Activated CD4-positive, alpha-beta memory T cell treated with anti-CD3 and anti-CD28 coated beads, Interleukin-2, amount 10 ng/mL, durations not matched to agents 7 days and 5 days (primary cell): ENCODE measurements at regions not wholly inside any gene's neighbourhood (a gene's known extent, or its start where the extent isn't known, plus 50 kb on each side); places are given as distances from the start of the nearest gene placed in this dataset.

Source experiments
- CTCF ChIA-PET: fragments of 350-600 bp; sonication (Branson Sonifier 250); formaldehyde crosslinking; loops from one replicate; lab custom pipeline; 2021; ENCODE audit warnings: antibody characterized with exemption, inconsistent platforms; lab: Charles Lee
- POLR2A ChIA-PET: fragments of 350-600 bp; sonication (Branson Sonifier 250); formaldehyde crosslinking; loops from one replicate; lab custom pipeline; 2021; ENCODE audit warnings: antibody characterized with exemption; lab: Charles Lee
- DNase-seq: peaks from one replicate; pipeline ENCODE4 v3.0.0-alpha.2; 2020
- H3K27ac Mint-ChIP-seq: one replicate; pipeline ENCODE4 v1.8.0; 2021; ENCODE audit warnings: mild to moderate bottlenecking, mixed read lengths
- H3K27me3 Mint-ChIP-seq: one replicate; pipeline ENCODE4 v1.8.0; 2021; ENCODE audit warnings: mixed read lengths
- H3K36me3 Mint-ChIP-seq: one replicate; pipeline ENCODE4 v1.8.0; 2021; ENCODE audit warnings: low read depth, mixed read lengths
- H3K4me1 Mint-ChIP-seq: one replicate; pipeline ENCODE4 v1.8.0; 2021; ENCODE audit warnings: mixed read lengths
- H3K4me3 Mint-ChIP-seq: one replicate; pipeline ENCODE4 v1.8.0; 2021; ENCODE audit warnings: mild to moderate bottlenecking, mixed read lengths
- H3K9me3 Mint-ChIP-seq: one replicate; pipeline ENCODE4 v1.8.0; 2021; ENCODE audit warnings: mixed read lengths

GRCh38 chr3:23656199-23656598 lies 149.6 kb upstream of the UBE2E1 start:
- H3K4me3 Mint-ChIP-seq = no peak overlapping the region
- H3K36me3 Mint-ChIP-seq = no peaks in the 10 kb centered on the region
- H3K4me1 Mint-ChIP-seq = peaks cover 1% of the 10 kb centered on the region
- H3K9me3 Mint-ChIP-seq = peaks cover 4% of the 10 kb centered on the region
- no peak overlapping the region for H3K27ac Mint-ChIP-seq
- H3K27me3 Mint-ChIP-seq = no peaks in the 10 kb centered on the region
- ChIA-PET CTCF (no interaction called here), POLR2A (no interaction called here)
- DNase-seq = no peak

- H3K9me3 Mint-ChIP-seq = peaks cover 4% of the 10 kb centered on the region
- no peaks in the 10 kb centered on the region for H3K36me3 Mint-ChIP-seq
- DNase-seq = no peak
- POLR2A ChIA-PET = no interaction called here
- H3K27ac Mint-ChIP-seq = no peak overlapping the region
- no peak overlapping the region for H3K4me3 Mint-ChIP-seq
- CTCF ChIA-PET = no interaction called here
- peaks cover 2% of the 10 kb centered on the region for H3K27me3 Mint-ChIP-seq
- H3K4me1 Mint-ChIP-seq = peaks cover 1% of the 10 kb centered on the region
These were observed 148.9 kb upstream of the UBE2E1 start for GRCh38 chr3:23656821-23657220.

DNA sequence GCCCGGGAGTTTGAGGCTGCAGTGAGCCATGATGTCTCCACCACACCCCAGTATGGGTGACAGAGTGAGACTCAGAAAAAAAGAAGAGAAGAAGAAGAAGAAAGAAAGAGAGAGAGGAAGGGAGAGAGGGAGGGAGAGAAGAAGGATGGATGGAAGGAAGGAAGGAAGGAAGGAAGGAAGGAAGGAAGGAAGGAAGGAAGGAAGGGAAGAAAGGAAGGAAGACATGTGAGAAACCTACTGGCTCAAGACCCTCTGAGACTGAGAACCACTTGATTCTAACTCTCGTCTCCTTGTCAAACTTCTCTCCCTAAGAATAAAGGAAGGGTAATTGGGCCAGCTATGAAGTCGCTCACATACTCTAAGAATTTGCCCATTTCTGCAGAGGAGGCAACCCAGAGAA lies 148.1 kb upstream of the UBE2E1 start:
- no peak overlapping the region for H3K27ac Mint-ChIP-seq
- no peak for DNase-seq
- no peaks in the 10 kb centered on the region for H3K36me3 Mint-ChIP-seq
- ChIA-PET POLR2A (no interaction called here), CTCF (no interaction called here)
- no peak overlapping the region for H3K4me3 Mint-ChIP-seq
- peaks cover 4% of the 10 kb centered on the region for H3K9me3 Mint-ChIP-seq
- peaks cover 6% of the 10 kb centered on the region for H3K27me3 Mint-ChIP-seq
- peaks cover 1% of the 10 kb centered on the region for H3K4me1 Mint-ChIP-seq

- H3K9me3 Mint-ChIP-seq = peaks cover 4% of the 10 kb centered on the region
- no peaks in the 10 kb centered on the region for H3K4me1 Mint-ChIP-seq
- no peak overlapping the region for H3K27ac Mint-ChIP-seq
- POLR2A ChIA-PET = no interaction called here
- H3K27me3 Mint-ChIP-seq = peaks cover 6% of the 10 kb centered on the region
- CTCF ChIA-PET = interaction anchor here (0.5 kb wide), 1 partner anchor 1222 kb away, joined by 4 read pairs; no protein-coding TSS in a partner anchor
- no peaks in the 10 kb centered on the region for H3K36me3 Mint-ChIP-seq
- no peak overlapping the region for H3K4me3 Mint-ChIP-seq
- DNase-seq = no peak
These were observed 146.5 kb upstream of the UBE2E1 start for GRCh38 chr3:23659274-23659673.

- peaks cover 6% of the 10 kb centered on the region for H3K27me3 Mint-ChIP-seq
- no peak overlapping the region for H3K4me3 Mint-ChIP-seq
- no peak for DNase-seq
- H3K27ac Mint-ChIP-seq = no peak overlapping the region
- CTCF ChIA-PET = no interaction called here
- POLR2A ChIA-PET = interaction anchor here (1.3 kb wide), 1 partner anchor 11 kb away, joined by 3 read pairs; no protein-coding TSS in a partner anchor
- peaks cover 4% of the 10 kb centered on the region for H3K9me3 Mint-ChIP-seq
- H3K4me1 Mint-ChIP-seq = no peaks in the 10 kb centered on the region
- H3K36me3 Mint-ChIP-seq = no peaks in the 10 kb centered on the region
These were observed 145.8 kb upstream of the UBE2E1 start for GRCh38 chr3:23659840-23660430.

GRCh38 chr3:23662079-23662617 lies 143.6 kb upstream of the UBE2E1 start:
- peaks cover 6% of the 10 kb centered on the region for H3K27me3 Mint-ChIP-seq
- ChIA-PET CTCF (no interaction called here), POLR2A (no interaction called here)
- no peak for DNase-seq
- H3K36me3 Mint-ChIP-seq = no peaks in the 10 kb centered on the region
- no peaks in the 10 kb centered on the region for H3K9me3 Mint-ChIP-seq
- no peaks in the 10 kb centered on the region for H3K4me1 Mint-ChIP-seq
- H3K4me3 Mint-ChIP-seq = no peak overlapping the region
- no peak overlapping the region for H3K27ac Mint-ChIP-seq

GRCh38 chr3:23663246-23663645 lies 142.5 kb upstream of the UBE2E1 start:
- H3K4me3 Mint-ChIP-seq = no peak overlapping the region
- no peak overlapping the region for H3K27ac Mint-ChIP-seq
- POLR2A ChIA-PET = interaction anchor here (0.7 kb wide), 1 partner anchor 51 kb away, joined by 3 read pairs; no protein-coding TSS in a partner anchor
- H3K9me3 Mint-ChIP-seq = no peaks in the 10 kb centered on the region
- no peaks in the 10 kb centered on the region for H3K36me3 Mint-ChIP-seq
- CTCF ChIA-PET = interaction anchor here (0.5 to 0.7 kb wide), 2 partner anchors 11 to 230 kb away, joined by 3 to 4 read pairs; no protein-coding TSS in a partner anchor
- no peak for DNase-seq
- H3K4me1 Mint-ChIP-seq = no peaks in the 10 kb centered on the region
- H3K27me3 Mint-ChIP-seq = peaks cover 6% of the 10 kb centered on the region

DNA sequence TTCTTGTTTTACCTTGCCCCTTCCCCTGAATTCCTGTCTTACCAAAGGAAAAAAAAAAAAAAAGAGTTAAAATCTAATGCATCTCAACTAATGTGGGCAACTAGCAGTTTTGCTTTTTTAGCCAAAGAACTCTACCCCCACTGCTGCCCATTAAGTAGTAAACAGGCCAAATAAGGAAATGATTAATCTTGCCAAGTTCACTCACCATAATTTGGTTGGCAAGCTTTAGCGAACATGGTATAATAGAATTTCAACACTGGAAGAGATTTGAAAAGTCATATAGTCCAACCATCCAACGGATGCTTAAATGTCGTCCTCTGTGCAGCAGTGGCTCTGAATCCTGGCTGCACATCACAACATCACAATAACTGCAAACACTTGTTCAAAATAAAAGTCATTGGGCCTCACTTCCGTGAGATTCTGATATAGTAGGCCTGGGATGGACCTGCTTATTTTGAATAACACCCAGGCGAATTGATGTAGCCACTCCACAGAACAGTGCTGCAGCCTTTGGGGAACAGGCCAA lies 142.0 kb upstream of the UBE2E1 start:
- H3K36me3 Mint-ChIP-seq = no peaks in the 10 kb centered on the region
- POLR2A ChIA-PET = no interaction called here
- no peak overlapping the region for H3K4me3 Mint-ChIP-seq
- no peaks in the 10 kb centered on the region for H3K4me1 Mint-ChIP-seq
- peaks cover 6% of the 10 kb centered on the region for H3K27me3 Mint-ChIP-seq
- H3K27ac Mint-ChIP-seq = no peak overlapping the region
- CTCF ChIA-PET = interaction anchor here (0.5 to 0.7 kb wide), 2 partner anchors 11 to 231 kb away, joined by 3 to 4 read pairs; no protein-coding TSS in a partner anchor
- no peaks in the 10 kb centered on the region for H3K9me3 Mint-ChIP-seq
- DNase-seq = no peak

DNA sequence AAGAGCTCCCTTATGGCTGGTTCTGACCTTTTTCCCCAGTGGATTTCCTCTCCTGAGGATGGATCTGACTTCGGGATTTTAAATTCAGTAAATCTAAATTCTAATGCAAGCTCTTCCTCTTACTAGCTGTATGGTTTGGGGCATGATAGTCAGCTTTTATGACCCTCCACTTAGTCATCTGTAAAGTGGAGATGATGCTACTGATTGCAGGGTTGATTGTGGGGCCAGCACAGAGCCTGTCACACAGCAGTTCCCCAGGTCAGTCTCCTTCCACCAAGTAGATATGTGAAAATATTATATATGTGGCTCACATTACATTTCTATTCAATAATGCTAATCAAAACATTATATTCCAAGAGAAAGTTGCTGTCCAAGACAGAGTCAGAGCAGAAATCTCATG lies 141.3 kb upstream of the UBE2E1 start:
- peaks cover 8% of the 10 kb centered on the region for H3K27me3 Mint-ChIP-seq
- no peaks in the 10 kb centered on the region for H3K9me3 Mint-ChIP-seq
- no peak overlapping the region for H3K4me3 Mint-ChIP-seq
- CTCF ChIA-PET = no interaction called here
- no peaks in the 10 kb centered on the region for H3K36me3 Mint-ChIP-seq
- POLR2A ChIA-PET = no interaction called here
- H3K27ac Mint-ChIP-seq = no peak overlapping the region
- no peak for DNase-seq
- H3K4me1 Mint-ChIP-seq = no peaks in the 10 kb centered on the region

- ChIA-PET POLR2A (no interaction called here), CTCF (no interaction called here)
- H3K27ac Mint-ChIP-seq = no peak overlapping the region
- no peak for DNase-seq
- peaks cover 9% of the 10 kb centered on the region for H3K27me3 Mint-ChIP-seq
- no peaks in the 10 kb centered on the region for H3K4me1 Mint-ChIP-seq
- H3K36me3 Mint-ChIP-seq = no peaks in the 10 kb centered on the region
- no peaks in the 10 kb centered on the region for H3K9me3 Mint-ChIP-seq
- H3K4me3 Mint-ChIP-seq = no peak overlapping the region
These were observed 140.0 kb upstream of the UBE2E1 start for GRCh38 chr3:23665741-23666140.

DNA sequence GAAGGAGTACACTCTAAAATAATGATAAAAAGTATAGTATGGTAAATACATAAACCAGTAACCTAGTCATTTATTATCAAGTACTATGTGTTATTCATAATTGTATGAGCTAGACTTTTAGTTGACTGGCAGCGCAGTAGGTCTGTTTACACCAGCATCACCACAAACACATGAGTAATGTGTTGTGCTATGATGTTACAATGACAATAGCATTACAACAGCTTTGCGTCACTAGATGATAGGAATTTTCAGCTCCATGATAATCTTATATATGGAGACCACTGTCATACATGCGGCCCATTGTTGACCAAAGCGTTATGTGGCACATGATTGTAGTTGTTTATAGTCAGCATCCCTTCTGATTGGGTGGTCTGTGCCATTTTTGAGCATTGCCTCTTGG lies 138.9 kb upstream of the UBE2E1 start:
- Mint-ChIP-seq H3K36me3 (no peaks in the 10 kb centered on the region), H3K4me1 (no peaks in the 10 kb centered on the region), H3K4me3 (no peak overlapping the region), H3K27me3 (peaks cover 7% of the 10 kb centered on the region), H3K9me3 (no peaks in the 10 kb centered on the region), H3K27ac (no peak overlapping the region)
- DNase-seq = no peak
- POLR2A ChIA-PET = no interaction called here
- CTCF ChIA-PET = no interaction called here

DNA sequence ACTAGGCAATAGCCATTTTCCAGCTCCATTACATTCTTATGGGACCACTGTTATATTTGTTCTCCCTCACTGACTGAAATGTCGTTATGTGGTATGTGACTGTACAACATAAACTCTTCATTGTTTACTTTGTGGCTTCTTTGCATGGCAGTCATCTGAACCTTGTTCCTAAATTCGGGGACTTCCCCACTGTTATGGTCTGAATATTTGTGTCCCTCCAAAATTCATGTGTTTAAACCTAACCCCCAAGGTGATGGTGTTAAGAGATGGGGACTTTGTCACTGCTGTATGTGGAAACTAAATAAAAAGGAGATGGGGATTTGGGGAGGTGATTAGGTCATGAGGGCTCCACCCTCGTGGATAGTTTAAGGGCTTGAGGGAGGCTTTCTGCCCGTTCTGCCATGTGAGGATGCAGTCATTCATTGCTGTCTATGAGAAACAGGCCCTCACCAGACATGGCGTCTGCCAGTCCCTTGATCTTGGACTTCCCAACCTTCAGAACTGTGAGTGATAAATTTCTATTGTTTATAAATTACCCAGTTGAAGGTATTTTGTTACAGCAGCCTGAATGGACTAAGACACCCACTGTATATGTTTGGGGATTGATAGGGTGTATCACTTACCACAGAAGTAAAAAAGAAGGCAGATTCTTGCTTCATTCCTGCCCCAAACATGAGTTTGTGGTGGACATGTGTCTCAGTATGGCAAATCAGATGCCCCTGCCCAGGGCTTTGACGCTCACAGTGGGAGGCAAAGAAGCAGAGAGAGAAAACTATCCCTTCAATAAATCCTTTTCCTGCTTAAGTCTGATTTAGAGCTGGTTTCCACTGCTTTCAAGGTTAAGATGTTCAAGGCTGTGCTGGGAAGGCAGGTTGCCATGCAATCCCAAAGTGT lies 138.0 kb upstream of the UBE2E1 start:
- no peak for DNase-seq
- ChIA-PET POLR2A (no interaction called here), CTCF (no interaction called here)
- H3K4me1 Mint-ChIP-seq = no peaks in the 10 kb centered on the region
- H3K36me3 Mint-ChIP-seq = no peaks in the 10 kb centered on the region
- peaks cover 6% of the 10 kb centered on the region for H3K27me3 Mint-ChIP-seq
- H3K4me3 Mint-ChIP-seq = no peak overlapping the region
- H3K9me3 Mint-ChIP-seq = no peaks in the 10 kb centered on the region
- H3K27ac Mint-ChIP-seq = no peak overlapping the region

GRCh38 chr3:23668430-23668904 lies 137.3 kb upstream of the UBE2E1 start:
- H3K4me3 Mint-ChIP-seq = no peak overlapping the region
- CTCF ChIA-PET = no interaction called here
- peaks cover 10% of the 10 kb centered on the region for H3K27me3 Mint-ChIP-seq
- no peaks in the 10 kb centered on the region for H3K9me3 Mint-ChIP-seq
- H3K4me1 Mint-ChIP-seq = no peaks in the 10 kb centered on the region
- no peak for DNase-seq
- H3K36me3 Mint-ChIP-seq = no peaks in the 10 kb centered on the region
- POLR2A ChIA-PET = no interaction called here
- no peak overlapping the region for H3K27ac Mint-ChIP-seq
